ENCODE measurements at regions not wholly inside any gene's neighbourhood (a gene's known extent, or its start where the extent isn't known, plus 50 kb on each side); places are given as distances from the start of the nearest gene placed in this dataset.

DNA sequence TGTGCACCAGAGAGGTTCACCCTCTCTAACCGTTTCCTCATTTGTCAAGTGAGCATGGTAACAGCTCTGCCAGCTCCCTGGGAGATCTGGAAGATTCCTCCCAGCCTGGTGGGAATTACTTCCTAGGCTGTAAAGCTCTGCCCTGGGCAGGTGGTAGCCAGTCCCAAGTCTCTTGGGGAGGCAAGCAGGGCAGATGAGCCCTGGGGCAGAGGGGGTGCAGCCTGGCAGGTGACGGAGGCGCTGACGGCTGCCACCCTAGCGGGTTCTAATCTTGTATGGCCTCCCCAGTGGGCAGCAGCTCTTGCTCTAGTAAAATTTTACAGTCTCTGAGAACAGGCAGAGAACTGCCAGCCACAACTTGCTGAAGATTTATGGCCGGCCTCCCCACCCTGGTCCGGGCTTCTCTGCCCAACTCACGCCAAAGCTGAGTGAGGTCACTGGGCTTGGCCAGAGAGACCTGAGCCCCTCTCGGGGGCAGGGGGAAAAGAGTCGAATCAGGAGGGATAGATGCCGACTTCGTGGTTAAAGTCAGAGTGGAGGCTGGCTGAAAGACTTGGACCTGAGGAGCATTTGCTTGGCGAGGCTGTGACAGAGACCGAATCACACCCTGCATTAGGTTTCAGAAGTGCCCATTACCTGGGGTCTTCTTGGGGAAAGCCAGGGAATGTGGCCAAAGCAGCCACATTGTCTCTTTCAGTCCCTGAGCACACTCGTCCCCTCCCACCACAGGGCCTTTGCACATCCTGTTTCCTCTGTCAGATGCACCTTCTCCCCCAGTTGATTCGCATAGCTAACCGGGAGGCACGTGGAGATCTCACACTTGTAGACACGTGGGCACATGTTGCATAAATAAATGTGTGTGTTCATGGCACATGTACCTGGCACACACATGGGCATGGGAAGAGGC lies 188.2 kb downstream of the MN1 start:
- intact Hi-C loops (cut with DNase I): no loop called here
- Histone ChIP-seq H3K27me3 (ENCODE audit: control insufficient read depth, insufficient read depth, low read length) (peaks cover 6% of the 10 kb centered on the region), H3K27ac (ENCODE audit: low read depth in 2 of 2, low read length in 2 of 2) (no peak overlapping the region), H3K9ac (ENCODE audit: low read length in 3 of 3) (no peak overlapping the region), H3K4me3 (ENCODE audit: low read length in 3 of 3) (no peak overlapping the region), H3K36me3 (ENCODE audit: control insufficient read depth in 2 of 3, insufficient read depth in 3 of 3, low read length in 3 of 3) (no peaks in the 10 kb centered on the region), H3K9me3 (ENCODE audit: control insufficient read depth in 2 of 3, insufficient read depth in 1 of 3, low read length in 3 of 3) (no peaks in the 10 kb centered on the region), H3K4me1 (ENCODE audit: control insufficient read depth in 2 of 3, insufficient read depth in 2 of 3, low read depth in 1 of 3, low read length in 3 of 3) (no peaks in the 10 kb centered on the region)
- TF ChIP-seq, protein P1, sequence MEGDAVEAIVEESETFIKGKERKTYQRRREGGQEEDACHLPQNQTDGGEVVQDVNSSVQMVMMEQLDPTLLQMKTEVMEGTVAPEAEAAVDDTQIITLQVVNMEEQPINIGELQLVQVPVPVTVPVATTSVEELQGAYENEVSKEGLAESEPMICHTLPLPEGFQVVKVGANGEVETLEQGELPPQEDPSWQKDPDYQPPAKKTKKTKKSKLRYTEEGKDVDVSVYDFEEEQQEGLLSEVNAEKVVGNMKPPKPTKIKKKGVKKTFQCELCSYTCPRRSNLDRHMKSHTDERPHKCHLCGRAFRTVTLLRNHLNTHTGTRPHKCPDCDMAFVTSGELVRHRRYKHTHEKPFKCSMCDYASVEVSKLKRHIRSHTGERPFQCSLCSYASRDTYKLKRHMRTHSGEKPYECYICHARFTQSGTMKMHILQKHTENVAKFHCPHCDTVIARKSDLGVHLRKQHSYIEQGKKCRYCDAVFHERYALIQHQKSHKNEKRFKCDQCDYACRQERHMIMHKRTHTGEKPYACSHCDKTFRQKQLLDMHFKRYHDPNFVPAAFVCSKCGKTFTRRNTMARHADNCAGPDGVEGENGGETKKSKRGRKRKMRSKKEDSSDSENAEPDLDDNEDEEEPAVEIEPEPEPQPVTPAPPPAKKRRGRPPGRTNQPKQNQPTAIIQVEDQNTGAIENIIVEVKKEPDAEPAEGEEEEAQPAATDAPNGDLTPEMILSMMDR (IDR thresholded peaks at IDR 0.05; ENCODE audit: borderline replicate concordance, extremely low read depth, insufficient read depth): no peak
- FAIRE-seq (no peak), DNase-seq (peak in 1 of 5 donors; percentile 41)

DNA sequence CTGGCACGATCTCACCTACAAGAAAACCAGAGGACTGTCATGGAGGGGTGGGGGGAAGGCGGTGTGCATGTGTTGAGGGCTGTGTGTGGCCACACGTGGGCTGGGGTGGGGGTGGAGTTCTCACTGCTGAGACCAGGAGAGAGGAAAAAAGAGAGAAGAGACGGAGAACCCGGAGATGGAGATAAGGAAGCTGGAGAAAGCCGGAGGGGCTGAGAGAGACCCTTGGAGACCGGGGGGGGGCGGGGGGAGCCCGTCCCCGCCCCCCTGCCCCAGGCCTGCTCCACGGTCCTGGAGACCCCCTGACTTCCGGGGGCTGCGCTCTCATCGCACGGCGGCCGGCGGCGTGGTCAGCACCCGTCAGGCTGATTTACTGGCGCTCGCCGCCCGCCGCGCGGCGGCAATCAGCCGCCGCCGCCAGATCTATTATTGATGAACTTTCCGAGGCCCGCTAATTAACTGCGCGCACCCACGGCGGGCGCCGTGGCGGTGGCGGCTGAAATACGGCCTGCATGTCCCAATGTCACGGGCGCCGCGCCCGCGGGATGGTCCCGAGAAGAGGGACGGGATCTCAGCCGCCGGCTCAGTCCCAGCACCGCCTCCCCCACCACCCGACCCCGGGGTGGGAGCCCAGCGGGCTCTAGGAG lies 187.4 kb downstream of the MN1 start:
- no peak overlapping the region for H3K27ac ChIP-seq (ENCODE audit: low read depth in 2 of 2, low read length in 2 of 2)
- H3K4me3 ChIP-seq (ENCODE audit: low read length in 3 of 3): no peak overlapping the region
- no peak overlapping the region for H3K9ac ChIP-seq (ENCODE audit: low read length in 3 of 3)
- DNase-seq (peak in 2 of 5 donors; percentile 45 to 71), FAIRE-seq (no peak)
- no peaks in the 10 kb centered on the region for H3K36me3 ChIP-seq (ENCODE audit: control insufficient read depth in 2 of 3, insufficient read depth in 3 of 3, low read length in 3 of 3)
- peaks cover 6% of the 10 kb centered on the region for H3K27me3 ChIP-seq (ENCODE audit: control insufficient read depth, insufficient read depth, low read length)
- no peaks in the 10 kb centered on the region for H3K4me1 ChIP-seq (ENCODE audit: control insufficient read depth in 2 of 3, insufficient read depth in 2 of 3, low read depth in 1 of 3, low read length in 3 of 3)
- TF ChIP-seq, protein P1 (IDR thresholded peaks at IDR 0.05; ENCODE audit: borderline replicate concordance, extremely low read depth, insufficient read depth): no peak
- intact Hi-C loops (cut with DNase I): no loop called here
- H3K9me3 ChIP-seq (ENCODE audit: control insufficient read depth in 2 of 3, insufficient read depth in 1 of 3, low read length in 3 of 3): no peaks in the 10 kb centered on the region

GRCh38 chr22:27614650-27615007 lies 186.9 kb downstream of the MN1 start:
- no peak for DNase-seq
- H3K9me3 ChIP-seq (ENCODE audit: control insufficient read depth in 2 of 3, insufficient read depth in 1 of 3, low read length in 3 of 3): no peaks in the 10 kb centered on the region
- no peak overlapping the region for H3K9ac ChIP-seq (ENCODE audit: low read length in 3 of 3)
- no peaks in the 10 kb centered on the region for H3K4me1 ChIP-seq (ENCODE audit: control insufficient read depth in 2 of 3, insufficient read depth in 2 of 3, low read depth in 1 of 3, low read length in 3 of 3)
- FAIRE-seq: no peak
- TF ChIP-seq, protein P1 (IDR thresholded peaks at IDR 0.05; ENCODE audit: borderline replicate concordance, extremely low read depth, insufficient read depth): no peak
- no peak overlapping the region for H3K27ac ChIP-seq (ENCODE audit: low read depth in 2 of 2, low read length in 2 of 2)
- H3K4me3 ChIP-seq (ENCODE audit: low read length in 3 of 3): no peak overlapping the region
- intact Hi-C loops (cut with DNase I): no loop called here
- no peaks in the 10 kb centered on the region for H3K36me3 ChIP-seq (ENCODE audit: control insufficient read depth in 2 of 3, insufficient read depth in 3 of 3, low read length in 3 of 3)
- peaks cover 6% of the 10 kb centered on the region for H3K27me3 ChIP-seq (ENCODE audit: control insufficient read depth, insufficient read depth, low read length)

Measured in kidney (tissue), 13 donors.